ENCODE measurements at regions not wholly inside any gene's neighbourhood (a gene's known extent, or its start where the extent isn't known, plus 50 kb on each side); places are given as distances from the start of the nearest gene placed in this dataset.
A peak's percentile ranks its signal among the peaks of the same experiment; 100 is the strongest.
"Not testable (repeated sequence)": the region's sequence is repeated elsewhere in the genome, so short reads cannot be mapped to it uniquely, and the experiment has no call there.

DNA sequence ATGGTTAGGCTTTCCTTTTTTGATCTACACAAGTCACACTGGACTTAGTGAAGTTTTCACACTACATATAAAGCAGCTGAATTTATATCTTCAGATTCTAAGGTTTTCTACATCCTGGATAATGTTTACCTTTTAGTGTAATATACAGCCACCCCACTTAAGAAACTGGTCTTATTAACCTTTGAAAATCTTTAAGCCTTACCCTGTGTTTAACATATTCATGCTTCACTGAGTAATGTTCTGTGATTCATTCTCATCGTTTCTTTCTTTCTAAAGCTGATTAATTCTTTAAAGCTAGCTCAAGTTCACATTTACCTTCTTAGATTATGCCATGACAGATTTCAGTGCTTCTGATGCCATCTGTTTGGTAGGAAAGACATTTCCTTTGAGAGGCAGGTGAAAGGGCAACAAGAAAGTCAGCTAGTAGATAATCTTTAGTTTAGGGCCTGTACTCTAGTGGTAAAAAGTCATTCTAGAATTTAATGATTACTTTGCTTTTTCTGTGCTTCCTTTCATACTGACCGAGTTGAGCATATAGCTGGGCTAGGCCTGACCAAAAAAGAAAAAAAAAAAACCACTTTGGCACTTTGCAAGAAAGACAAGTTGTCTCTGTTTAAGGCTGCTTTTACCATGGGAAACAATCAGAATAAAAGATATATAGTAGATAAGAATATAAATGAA lies 690.9 kb upstream of the FBXO33 start:
- peak; percentile 40 for DNase-seq (ENCODE audit: low read depth)

DNA sequence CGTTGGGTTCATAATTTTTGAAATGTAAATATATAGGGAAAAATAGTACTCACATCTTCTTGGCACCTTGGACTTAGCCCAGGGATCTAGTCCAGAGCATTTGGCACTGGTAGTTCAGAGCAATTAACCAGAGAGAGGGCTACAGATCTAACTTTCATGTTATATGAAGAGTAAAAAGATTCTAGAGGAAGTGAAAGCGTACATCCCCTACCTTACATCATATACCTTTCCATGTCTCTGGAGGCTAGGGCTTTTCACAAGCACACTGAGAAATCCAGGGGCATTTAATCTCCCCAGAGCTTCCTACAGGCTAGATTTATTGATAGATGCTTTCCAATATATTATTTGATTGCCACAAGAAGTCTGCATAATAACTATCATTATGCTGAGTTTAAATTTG lies 687.5 kb upstream of the FBXO33 start:
- DNase-seq (ENCODE audit: low read depth) = no peak

DNA sequence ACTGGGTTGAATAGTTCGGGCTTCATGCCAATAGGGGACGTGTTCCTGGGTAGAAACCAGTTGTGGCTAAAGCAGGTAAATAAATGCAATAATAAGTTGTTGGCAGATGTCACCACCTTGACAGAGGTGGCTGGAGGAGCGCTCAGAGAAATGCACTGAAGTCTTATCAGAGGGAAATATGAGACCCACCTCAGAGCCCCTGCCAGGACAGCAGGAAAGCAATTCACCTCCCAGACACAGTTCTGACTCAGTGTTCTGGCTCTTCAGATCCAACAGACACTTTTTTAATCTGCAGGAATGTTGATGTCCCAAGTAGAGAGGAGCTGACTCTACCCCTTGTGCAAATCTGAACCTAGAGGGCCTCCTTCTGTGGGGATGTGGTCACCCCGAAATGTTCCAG lies 687.1 kb upstream of the FBXO33 start:
- no peak for DNase-seq (ENCODE audit: low read depth)

DNA sequence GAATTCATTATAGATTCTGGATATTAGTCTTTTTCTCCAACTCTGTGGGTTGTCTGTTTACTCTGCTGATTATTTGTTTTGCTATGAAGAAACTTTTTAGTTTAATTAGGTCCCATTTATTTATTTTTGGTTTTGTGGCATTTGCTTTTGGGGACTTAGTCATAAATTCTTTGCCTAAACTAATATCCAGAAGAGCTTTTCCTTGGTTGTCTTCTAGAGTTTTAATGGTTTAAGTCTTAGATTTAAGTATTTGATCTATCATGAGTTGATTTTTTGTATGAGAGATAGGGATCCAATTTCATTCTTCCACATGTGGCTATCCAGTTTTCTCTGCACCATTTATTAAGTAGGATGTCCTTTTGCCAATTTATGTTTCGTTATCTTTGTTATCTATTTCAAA lies 683.4 kb upstream of the FBXO33 start:
- no peak for DNase-seq (ENCODE audit: low read depth)

DNA sequence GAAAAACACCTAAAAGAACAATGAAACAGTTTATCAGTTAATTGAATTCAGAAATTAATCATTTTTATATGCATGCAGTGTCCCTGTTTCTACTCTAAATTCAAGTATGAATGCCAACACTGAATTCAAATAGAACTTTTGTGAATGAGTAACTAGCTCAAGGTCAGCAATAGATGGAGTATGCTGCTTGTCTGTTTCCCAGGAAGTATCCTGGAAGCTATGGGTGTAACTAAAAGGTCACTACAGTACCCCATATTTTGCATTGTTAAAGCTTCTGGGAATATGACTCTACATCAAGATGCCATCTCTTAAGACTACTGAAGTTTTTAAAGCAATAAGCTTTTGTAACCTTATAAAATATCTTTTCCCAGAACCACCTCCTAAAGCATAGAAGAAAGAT lies 681.4 kb upstream of the FBXO33 start:
- DNase-seq (ENCODE audit: low read depth) = no peak

DNA sequence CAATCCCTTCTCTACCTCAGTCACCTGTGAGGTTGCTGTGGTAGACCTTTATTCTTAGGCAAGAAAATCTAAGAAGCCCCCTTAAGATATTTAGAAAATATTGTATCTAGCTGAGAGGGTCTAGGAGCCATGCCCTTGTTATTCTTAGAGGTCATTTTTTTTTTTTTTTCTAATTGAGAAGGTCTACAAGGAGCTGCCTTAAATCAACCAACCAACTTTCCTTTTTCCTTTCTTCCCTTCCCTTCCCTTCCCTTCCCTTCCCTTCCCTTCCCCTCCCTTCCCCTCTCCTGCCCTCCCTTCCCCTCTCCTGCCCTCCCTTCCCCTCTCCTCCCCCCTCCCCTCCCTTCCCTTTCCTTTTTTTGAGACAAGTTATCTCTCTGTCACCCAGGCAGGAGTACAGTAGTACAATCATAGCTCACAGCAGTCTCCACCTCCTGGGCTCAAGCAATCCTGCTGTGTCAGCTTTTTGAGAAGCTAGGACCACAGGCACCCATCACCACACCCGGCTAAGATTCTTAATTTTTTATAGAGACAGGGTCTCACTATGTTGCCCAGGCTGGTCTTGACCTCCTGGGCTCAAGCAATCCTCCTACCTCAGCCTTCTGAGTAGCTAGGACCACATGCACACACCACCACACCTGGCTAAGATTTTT lies 668.4 kb upstream of the FBXO33 start:
- no peak for DNase-seq (ENCODE audit: low read depth)

DNA sequence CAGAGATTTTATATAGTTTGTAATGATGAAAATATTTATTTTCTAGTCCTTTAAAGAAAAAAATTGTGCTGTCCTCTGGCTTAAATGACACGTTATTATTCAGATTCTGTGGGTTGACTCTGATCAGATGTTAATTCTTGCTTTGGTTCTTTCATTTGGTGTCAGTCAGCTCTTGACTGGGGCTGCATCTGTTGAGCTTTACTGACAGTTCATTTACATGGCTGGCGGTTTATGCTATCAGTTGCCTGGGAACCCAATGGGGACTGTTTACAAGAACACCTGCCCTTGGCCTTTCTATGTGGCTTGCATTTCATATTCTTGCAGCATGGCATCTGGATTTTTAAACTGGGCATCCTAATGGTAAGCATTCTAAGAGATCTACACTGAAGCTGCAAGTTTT lies 667.1 kb upstream of the FBXO33 start:
- no peak for DNase-seq (ENCODE audit: low read depth)

DNA sequence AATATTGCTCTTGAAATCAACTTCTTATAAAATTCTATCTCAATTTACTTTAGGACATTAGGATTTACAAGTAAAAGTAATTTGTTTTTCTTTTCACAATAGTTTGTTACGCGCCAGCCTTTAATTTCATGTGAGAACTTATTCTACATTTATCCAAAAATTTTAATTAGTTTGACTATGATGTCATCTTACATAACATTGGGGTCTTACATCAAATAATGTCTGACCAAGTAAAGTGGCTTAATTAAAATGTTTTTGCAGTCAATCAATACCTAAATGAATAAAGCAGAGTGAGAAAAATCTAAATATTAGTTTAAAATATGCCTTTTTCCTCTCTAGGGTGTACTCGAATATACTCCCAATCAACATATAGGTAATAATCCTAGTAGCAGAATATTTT lies 666.2 kb upstream of the FBXO33 start:
- DNase-seq (ENCODE audit: low read depth) = no peak

DNA sequence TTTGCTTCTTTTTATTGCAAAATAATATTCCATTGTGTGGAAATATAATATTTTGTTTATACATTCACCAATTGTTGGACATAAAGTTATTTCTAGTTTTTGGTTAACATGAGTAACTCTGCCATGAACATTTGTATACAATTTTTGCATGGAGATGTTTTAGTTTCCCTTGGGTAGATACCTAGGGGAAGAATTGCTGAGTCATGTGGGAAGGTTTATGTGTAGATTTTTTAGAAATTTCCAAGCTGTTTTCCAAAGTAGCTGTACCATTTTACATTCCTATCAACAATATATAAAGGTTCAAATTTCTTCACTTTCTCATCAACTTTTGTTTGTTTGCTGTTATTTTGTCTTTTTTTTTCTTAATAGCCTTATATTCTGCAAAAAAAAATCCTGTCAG lies 664.7 kb upstream of the FBXO33 start:
- DNase-seq (ENCODE audit: low read depth) = no peak

DNA sequence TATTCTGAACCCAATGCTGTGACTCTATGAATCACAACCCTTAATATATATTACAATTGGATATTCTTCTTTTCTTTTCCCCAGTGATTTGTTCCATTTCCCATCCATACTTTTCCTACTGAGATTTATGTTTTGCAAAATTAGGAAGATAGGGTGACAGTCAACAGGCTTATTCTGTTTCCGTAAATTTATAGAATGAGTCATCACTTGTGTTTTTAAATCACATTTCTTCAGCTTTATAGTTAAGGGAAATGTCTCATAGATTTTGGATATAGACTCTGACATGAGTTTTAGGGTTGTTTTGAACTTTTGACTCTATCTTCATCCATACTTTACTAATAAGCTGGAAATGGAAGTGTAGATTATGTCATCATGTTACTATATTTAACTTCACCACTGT lies 661.6 kb upstream of the FBXO33 start:
- no peak for DNase-seq (ENCODE audit: low read depth)

DNA sequence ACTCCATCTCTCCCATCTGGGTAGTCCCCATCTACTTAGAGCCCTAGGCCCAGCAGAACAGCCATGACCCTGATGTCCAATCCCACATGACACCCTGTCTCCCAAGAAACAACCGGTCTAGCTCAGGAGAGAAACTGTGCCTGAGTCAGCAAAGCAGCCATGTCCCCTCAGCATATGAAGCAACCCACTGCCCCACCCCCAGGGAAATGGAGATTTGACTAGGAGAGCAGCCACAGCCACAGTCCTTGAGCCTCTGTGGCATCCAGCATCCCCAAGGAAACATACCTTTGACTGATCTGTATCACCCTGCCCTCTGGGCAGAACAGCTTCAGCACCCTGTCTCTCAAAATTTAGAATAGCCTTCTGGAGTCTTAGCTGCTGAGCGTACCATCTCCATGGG lies 641.9 kb upstream of the FBXO33 start:
- DNase-seq (ENCODE audit: low read depth) = no peak

DNA sequence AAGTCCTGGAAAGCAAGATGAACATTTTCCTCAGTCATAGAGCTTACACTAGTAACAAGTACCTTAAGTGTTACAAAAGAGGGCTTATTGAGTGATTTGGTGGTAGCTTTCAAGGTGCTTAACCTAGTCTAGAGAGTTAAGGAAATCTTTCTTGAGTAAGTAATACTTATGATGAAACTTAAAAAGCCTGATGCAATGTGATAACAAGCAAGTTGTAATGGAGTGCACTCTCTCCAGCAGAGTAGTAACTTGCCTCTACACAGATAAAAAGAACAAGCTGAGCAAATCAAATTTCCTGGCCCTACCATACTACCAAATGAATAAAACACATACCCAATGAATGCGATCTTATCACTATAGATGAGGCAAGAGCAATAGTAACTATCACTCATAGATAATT lies 639.9 kb upstream of the FBXO33 start:
- no peak for DNase-seq (ENCODE audit: low read depth)

DNA sequence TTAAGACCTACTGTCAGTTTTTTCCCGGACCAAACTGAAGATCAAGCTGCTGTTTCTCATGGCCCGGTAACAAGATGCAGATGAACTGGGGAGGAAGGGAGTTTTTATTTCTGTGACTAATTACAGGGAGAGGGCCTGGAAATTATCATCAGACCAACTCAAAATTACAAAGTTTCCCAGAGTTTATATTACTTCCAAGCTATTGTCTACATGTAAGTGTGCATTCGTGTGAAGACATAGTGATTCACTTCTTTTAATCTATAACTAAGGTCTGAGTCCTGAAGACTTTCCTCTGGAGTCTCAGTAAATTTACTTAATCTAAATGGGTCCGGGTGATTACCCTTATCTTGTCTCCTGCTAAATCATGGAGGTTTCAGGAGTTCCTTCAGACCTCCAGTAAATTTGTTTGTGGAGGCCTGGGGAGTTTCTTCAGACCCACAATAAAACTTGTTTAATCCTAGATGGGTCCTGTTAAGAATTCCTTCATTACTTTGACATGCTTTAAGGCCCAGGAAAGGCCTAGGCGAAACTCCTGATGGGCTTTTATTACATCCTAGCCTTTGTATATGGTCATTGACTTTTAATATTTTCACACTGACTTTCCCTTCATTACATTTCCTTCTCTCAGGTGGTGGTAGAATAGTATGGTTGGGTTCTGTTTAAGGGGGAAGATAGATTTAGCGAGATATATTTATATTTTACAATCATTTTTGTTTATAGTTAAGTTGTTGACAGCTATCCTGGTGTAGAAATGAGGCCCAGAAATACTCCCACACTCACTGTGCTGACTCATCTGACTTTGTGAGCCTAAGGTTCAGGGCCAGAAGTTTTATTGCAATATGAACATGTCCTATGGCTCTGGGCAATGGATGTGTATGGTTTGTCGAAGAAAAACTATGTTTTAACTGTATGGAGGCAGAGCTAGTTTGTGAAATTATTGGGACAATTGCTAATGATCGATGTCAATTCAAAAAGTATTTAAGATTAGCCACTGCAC lies 627.0 kb upstream of the FBXO33 start:
- DNase-seq (ENCODE audit: low read depth) = no peak

DNA sequence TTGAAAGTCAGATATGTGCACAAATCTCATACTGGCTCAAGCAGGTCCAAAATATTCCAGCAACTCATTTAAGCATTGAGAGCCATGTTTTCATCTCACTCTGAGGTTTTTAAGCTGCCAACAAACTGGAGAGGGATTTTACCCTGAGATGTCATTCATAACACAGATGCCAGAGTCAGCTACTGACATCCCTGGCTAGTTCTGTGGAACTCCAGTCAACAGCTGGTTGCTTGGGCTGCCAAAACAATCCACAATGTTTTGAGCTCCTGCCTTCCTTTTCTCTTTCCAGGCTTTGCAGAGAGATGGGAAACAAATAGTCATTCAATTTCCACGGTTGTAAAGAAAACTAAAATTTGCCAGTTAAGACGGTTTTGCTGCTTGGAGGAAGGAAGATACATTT lies 621.2 kb upstream of the FBXO33 start:
- DNase-seq (ENCODE audit: low read depth) = no peak

DNA sequence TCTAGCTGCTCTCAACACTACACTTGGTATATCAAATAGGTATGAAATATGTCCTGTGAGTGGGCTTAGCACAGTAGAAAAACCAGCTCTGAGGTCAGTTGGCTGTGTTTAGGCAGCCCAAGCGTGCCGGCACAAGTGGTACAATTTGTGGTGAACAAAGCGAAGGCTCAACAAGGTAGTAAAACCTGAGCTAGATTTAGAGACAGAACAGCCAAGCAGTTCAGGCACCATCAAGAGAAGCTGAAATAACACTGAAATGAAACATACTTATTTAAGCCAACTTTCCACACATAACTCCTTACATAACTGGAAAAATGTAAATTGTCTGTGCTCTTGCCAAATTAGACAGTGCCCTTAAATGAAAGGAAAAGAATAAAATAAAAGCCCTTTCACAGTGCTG lies 596.8 kb upstream of the FBXO33 start:
- no peak for DNase-seq (ENCODE audit: low read depth)

DNA sequence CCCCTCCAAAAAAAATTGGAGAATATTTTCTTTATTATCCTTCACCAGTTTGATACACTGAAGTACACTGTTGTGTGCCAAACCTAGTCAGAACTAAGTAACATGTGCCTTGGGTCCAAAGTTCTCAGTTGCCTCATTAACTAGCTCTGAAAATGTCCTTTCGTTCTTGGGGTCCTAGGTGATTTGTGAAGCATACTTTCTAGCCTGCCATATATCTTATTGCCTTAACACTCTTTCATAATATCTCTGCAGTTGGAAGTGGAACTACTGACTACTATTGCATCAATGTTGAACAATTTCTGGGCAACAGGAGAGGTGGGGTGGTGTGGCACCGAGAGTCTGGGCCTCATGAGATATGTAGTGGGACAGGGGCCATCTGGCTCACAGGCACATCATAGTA lies 592.9 kb upstream of the FBXO33 start:
- DNase-seq (ENCODE audit: low read depth) = no peak

DNA sequence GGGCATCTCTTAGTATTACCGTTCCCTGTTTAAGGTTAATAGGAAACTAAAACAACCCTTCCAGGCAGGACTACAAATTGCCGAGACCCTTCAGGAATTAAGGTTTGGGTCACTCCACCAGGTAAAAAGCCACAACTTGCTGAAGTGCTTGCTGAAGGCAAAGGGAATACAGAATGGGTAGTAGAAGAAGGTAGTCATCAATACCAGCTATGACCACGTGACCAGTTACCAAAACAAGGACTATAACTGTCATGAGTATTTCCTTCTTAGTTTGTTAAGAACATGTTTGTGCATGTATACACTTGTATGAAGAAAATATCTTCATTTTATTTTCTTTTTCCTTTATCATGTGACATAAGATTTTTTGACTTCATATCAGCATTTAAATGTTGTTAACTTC lies 578.7 kb upstream of the FBXO33 start:
- no peak for DNase-seq (ENCODE audit: low read depth)

DNA sequence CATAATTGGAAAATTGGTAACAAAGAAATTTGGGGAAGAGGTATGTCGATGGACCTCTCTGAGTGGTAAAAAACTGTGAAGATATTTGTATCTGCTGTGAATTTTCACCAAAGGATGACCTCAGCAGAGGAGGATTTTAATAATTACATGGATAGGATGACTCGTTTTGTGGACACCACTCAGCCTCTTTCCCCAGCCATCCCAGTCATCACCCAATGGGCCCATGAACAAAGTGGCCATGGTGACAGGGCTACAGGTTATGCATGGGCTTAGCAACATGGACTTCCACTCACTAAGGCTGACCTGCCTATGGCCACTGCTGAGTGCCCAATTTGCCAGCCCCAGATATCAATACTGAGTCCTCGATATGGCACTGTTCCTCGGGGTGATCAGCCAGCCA lies 577.5 kb upstream of the FBXO33 start:
- no peak for DNase-seq (ENCODE audit: low read depth)

DNA sequence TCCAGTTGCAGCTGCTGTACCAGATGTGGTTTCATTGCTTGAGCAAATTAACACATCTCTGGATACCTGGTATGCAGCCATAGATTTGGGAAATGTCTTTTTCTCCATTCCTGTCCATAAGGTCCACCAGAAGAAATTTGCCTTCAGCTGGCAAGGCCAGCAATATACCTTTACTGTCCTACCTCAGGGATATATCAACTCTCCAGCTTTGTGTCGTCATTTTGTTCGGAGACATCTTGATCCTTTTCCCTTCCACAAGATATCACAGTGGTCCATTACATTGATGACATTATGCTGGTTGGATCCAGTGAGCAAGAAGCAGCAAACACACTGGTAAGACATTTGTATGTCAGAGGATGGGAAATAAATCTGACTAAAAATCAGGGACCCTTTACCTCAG lies 576.1 kb upstream of the FBXO33 start:
- DNase-seq (ENCODE audit: low read depth) = not testable (repeated sequence)

DNA sequence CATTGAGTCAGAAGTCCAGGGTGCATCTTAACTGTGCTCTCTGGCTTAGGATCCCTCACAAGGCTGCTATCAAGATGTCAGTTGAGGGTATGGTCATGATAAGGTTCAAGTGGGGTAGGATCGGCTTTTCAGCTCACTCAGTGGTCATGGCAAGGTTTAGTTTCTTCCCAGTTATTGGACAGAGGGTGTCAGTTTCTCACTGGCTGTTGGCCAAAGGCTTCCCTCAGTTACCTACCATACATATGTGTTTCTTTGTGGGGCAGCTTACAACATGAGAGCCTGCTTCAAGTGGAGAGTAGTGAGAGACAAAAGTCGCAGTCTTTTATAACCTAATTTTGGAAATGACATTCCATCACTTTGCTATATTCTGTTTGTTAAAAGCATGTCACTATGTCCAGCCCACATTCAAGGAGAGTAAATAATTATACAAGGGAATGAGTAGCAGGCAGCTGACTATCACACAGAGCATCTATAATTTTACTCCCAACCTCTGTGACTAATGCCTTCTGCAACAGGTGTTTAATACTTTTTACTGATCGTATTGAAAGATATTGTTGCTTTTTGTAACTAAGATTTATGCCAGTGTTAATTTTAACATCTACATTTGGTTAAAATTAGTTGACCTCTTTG lies 572.8 kb upstream of the FBXO33 start:
- no peak for DNase-seq (ENCODE audit: low read depth)

DNA sequence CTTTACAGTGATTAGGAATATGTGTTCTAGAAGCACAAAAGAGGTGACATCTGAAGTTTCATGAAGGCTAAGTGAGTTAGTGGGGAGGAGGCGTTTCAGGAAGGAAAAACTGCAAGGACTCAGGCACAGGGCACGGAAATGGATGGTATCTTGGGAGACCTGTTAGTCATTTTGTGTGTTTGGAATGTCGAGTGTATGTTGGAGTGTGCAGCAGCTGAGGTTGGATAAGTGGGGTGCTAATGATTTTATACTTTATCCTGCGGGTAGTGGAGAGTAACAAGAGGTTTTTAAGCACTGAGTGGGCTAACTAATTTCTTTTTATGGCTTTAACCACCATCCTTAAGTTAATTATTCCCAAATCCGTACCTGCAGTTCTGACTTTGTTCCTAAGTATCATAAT lies 571.5 kb upstream of the FBXO33 start:
- DNase-seq (ENCODE audit: low read depth) = no peak

DNA sequence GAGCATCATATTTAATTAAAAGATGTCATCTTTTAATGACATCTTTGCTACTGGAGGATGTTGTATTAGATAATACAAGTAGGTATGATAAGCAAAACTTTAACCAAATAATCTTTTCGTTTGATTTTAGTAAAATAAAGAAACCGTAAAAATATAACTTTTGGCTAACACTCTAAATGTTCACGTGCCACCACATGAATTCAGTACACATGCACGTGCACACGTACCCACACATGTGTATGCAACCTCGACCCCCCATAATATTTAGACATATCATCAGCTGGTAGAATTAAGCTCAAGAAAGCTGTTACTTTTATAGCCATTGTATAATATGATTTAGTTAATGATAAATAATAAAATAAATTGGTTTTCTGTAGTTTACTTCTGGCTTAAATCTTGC lies 566.6 kb upstream of the FBXO33 start:
- DNase-seq (ENCODE audit: low read depth) = no peak
